ENCODE measurements at regions not wholly inside any gene's neighbourhood (a gene's known extent, or its start where the extent isn't known, plus 50 kb on each side); places are given as distances from the start of the nearest gene placed in this dataset.

DNA sequence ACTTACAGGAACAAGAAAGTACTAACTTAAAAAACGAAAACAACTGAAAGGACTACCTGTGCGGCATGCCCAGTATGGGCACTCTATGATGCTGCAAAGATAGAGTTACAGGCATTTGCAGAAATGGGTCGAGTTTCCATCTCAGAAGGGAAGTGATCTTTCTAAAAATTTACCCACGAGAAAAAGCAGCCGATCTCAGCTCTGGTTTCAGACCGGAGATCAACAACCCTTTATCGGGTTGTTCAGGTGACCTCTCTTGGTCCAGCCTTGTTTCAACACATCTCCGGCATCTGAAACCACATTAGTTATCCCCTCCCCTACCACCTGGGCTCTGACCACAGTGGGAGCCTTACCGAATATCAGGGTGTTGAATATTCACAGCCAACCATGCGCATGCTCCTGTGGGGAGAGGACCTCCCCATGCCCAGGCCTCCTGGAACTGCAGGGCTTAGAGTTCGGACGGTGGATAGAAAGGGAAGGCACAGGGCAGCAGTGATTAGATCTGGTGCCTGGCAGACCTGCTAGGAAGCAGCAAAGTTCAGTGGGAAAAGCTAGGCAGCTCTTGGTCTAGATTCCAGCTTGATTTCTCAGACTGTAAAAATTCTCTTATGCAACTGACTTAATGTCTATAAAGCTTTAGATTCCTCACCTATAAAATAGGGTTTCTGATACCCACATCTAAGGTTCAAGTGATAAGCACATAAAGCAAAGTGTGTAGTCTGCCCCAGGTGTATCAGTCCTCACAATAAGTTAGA, 906.0 kb downstream of the VRK1 start:
- no peak for DNase-seq

DNA sequence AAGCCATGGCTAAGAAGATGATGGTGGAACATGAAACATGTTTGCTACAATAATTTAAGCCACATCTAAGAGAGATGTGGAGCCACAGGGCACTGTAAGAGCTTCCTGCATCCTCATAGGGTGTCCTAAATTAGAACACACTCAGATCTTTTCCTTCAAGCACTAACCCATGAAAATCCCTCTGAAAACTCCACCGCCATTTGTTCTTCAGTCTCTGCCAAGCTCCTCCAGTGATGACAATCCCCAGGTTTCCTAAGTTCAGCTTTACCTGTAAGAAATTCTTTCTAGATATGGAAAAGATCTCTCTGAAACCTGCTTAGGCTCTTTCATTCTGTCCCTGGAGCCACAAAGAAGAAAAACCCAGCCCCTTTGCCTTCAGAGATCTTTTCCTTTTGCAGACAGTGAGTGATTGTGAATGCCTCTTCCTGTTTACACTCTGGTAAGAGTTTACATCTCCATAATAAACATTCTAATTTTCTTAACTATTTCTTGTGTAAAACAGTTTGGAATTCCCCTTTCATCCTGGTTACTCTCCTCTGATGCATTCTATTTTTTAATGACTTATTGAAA, 907.2 kb downstream of the VRK1 start:
- DNase-seq: no peak

DNA sequence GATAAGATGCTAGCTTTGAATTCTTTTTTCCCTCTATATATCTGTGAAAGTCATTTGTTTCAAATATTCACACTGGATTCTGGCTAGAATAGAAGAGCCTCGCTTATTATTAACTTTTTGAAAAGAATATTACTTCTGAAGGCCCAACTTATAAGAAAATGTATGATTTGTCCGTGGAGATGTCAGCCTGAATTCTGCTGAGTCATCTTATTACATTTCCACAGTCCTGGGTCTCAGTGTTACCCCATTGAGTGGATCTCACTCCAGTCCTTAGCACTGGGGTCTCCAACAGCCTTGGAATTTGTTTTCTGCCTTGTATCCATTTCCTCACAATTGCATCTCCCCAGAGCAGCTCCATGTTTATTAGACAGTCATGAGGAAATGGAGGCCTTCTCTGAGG, 907.9 kb downstream of the VRK1 start:
- no peak for DNase-seq

- DNase-seq: no peak
Measured at GRCh38 chr14:97705976-97706375, 908.8 kb downstream of the VRK1 start.

GRCh38 chr14:97706819-97707218, 909.6 kb downstream of the VRK1 start:
- DNase-seq: no peak

- DNase-seq: no peak
Measured at GRCh38 chr14:97707603-97708002, 910.4 kb downstream of the VRK1 start.

DNA sequence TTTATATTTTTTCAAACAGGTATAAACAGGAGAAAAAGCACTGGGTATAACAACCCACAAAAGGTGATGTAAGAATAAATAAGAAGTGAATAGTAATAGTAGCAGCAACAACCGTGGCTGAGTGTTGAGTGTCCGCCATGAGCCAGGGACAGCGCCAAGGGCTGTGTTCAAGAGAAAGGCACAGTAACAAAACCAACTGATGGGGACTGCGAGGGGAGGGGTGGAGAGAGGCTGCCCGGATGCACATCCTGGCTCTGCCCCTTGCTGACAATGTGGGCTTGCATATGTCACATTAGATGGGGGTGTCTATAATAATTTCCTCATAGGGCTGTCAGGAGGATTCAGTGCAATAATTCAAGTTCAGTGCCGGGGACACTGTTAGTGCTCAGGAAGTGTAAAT, 912.4 kb downstream of the VRK1 start:
- DNase-seq: no peak

DNA sequence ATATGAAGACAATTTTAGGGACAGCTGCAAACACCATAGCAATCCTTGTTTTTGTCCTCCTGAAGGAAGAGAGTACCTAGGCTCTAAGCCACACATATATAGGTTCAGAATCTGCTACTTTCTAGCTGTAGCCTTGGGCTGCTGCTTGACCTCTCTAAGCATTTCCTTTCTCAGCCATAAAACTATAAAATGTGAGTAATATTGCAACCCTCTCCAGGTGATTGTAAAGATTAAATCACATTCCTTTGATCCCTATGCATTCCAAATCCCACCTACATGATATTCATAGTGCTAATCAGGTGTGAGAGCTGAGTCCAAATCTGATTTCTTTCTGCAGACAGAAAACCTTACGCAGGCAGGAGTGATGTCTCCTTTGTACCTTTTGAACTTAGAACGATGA, 913.5 kb downstream of the VRK1 start:
- DNase-seq: no peak

DNA sequence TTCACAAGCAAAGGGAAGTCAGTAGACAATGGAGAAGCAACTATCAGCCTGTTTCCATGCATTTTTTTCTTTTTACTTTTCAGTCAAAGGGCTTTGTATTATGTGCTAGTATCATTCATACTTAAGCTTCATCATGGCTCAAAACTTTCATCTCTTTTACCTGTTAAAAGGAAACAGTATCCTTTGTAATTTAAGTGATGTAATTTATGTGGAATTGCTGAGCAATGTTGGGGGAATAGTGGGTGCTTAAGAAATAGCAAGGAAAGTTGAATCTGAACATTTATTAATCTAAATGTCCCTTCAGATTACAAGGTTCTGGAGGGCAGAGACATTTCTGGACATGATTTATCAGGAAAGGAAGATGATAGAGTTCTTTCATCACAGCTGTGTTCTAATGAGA, 915.3 kb downstream of the VRK1 start:
- no peak for DNase-seq

GRCh38 chr14:97713023-97713422, 915.8 kb downstream of the VRK1 start:
- DNase-seq: no peak

DNA sequence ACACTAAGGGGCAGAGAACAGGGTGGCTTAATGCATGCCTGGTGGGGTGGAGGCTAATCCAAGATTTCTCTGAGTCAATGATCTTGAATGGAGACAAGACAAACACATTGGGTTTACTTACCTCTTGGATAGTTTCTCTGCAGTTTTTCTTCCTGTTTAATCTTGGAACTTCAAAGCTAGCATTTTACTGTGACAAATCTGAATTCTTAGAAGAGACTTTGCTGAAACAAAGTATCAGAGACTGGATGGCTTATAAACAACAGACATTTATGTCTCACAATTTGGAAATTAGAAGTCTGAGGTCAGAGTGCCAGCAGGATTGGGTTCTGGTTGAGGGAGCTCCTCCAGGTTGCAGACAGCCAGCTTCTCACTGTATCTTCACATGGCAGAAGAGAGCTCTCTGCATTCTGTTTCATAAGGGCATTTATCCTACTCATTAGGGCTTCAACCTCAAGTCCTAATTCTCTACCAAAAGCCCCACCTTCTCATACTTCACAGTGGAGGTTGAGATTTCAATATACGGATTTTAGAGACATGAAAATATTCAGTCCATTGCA, 921.8 kb downstream of the VRK1 start:
- no peak for DNase-seq

GRCh38 chr14:97719931-97720330, 922.7 kb downstream of the VRK1 start:
- DNase-seq: no peak

DNA sequence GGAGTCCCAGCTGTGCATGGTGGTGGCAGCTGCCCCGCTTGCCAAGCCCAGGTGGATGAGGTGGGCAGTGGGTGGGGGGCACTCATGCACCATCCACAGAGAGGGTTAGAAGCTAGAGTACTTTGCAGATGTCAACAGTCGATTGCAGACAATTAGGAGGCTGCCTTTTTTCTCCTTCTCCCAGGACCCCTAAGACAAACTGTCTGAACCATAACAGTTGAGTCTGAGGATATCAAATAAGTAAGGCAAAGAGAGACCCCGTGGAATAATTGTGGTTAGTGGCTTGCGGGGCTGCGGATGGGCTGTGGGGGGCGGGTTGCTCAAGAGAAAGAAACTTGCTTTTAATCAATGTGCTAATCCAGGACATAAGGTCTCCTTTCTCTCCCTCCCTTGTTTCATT, 926.2 kb downstream of the VRK1 start:
- DNase-seq: no peak

DNA sequence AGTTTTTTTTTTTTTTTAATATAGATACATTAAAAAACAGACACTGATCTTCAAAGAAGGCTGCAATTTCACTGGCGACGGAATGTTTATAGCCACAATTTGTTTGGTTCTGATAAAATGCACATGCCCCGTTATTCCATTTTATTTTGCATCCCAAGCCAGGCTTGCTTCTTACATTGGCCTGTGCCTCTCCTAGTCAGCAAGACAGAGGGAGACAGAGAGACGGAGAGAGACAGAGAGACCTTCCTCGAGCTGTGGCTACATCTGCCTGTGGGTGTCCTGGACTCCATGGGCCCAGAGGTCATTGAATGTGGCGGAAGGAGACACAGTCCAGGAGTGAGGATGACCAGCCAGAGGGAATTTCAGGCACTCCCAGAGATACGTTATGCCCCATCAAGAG, 926.6 kb downstream of the VRK1 start:
- no peak for DNase-seq

DNA sequence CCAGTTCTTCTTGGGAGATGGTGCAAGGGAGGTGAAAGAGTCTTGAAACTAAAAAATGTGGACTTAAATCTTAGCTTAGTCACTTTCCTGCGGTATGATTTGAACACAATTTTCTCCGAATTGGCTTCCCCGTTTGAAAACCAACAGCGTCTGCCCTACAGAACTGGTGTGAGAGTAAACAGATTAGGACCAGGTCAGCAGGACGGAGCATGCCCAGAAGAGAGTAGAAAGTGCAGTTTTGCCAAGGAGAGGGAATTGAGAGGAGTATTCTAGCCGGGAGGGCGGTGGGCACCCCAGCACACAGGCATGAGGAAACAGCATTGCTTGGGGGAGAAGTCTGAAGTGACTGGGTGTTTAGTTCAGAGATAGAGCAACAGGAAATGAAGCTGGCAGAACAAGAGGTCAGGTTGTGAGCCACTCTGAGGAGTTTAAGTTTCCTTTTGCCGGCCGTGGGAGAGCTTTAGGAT, 927.1 kb downstream of the VRK1 start:
- no peak for DNase-seq

DNA sequence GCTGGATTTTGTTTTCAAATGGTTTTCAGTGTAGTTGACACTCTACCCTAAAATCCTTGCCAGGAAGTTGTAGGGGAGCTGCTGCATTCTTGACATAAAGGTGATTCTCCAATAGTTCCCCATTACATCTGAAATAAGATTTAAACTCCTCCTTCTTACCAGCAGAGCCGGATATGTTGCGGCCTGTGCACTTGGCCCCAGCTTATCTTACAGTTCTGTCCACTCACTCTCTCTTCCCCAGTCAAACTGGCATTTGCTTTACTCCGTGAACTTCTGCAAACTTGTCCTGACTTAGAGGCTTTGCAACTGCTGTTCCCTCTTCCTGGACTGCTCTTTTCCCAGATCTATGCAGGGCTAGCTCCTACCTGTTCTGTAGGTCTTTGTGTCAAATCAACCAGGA, 929.5 kb downstream of the VRK1 start:
- DNase-seq: no peak

DNA sequence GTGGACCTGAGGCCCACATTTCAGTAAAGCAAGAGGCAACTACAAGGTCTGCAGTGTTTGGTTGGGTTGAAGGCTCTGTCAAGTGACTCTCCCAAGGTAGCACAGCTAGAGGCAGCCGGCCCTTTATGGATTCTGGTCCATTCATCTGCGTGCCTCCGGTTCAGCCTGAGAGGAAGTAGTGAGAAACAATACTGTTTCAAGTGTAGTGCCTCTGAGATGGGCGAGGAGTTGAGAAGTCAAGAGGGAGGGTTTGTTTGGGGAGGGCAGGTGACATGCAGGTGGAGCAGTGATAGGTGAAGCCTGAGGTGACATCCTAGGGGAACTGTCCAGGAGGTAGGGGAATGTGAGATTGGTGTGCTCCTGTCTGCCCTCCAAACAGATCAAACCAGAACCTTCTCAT, 933.5 kb downstream of the VRK1 start:
- DNase-seq: no peak

- no peak for DNase-seq
Measured at GRCh38 chr14:97731800-97732199, 934.6 kb downstream of the VRK1 start.

GRCh38 chr14:97747316-97747715, 950.1 kb downstream of the VRK1 start:
- no peak for DNase-seq

DNA sequence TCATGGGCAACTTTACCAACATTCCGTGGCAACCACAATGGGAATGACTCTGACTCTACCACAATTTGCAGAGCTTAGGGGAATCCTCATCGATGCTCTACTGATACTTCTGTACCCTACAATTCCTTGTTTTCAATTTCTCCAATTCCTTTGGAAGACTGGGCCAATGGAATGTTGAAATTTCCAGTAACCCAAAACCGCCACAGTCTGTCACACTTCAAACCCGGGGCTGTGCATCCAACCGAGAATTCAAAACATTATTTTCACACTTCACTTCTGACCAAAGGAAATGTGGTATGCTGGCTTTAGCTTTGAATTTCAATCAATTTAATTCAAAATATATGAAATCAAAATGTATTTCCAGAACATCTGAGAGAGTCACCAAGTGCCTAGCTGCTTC, 951.4 kb downstream of the VRK1 start:
- no peak for DNase-seq

- no peak for DNase-seq
Measured at GRCh38 chr14:97757491-97757890, 960.3 kb downstream of the VRK1 start.

GRCh38 chr14:97760050-97760449, 962.9 kb downstream of the VRK1 start:
- no peak for DNase-seq

DNA sequence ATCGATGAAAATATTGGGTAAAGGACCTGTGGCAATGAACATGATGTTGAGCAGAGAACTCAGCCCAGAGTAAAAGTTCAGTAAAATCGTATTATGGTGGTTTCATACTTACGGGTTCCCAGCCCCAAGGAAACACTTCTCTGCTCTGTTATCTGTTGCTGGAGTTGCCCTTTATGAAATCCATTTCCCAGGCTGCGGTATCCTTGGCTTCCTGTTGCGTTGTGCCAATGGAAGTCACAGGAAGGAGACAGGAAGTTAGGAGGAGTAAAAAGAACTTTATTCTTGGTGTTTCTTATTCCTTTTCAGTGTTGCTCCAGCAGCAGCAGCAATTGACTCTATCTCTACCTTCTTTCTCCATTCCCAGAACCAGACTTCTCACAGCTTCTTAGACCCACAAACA, 965.2 kb downstream of the VRK1 start:
- DNase-seq: no peak

DNA sequence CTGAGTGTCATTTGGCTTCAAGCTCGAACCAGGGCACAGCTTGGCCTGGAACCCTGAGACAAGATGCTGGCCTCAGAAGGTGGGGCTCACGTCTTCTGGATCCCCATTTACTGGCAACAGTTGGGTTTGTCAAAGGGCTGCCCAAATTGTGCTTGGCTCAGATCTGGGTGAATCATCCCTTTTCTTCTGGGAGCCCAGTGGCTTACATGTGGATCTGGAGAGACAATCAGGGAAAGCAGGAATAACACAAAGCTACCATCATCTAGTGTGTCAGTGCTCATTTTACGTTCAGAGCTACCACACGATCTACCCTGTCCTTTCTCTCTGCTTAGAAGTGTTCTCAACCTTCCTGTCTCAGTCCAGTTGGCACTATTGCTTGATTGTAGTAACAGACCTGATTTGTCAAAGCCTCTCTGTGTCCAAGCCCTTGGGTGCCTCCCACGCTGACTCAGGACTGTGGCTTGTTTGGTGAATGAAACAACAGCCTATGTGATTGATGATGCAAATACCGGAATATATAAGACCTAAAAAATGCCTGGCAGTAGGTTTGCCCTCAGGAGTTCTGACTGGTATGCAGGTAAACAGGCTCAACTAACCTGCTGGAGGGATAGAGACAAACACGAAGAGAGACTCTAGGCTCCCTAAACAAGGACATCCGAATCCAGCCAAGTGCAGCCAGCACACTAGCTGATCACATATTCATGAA, 974.3 kb downstream of the VRK1 start:
- no peak for DNase-seq
